IMR-90 (cell line): ENCODE measurements at regions not wholly inside any gene's neighbourhood (a gene's known extent, or its start where the extent isn't known, plus 50 kb on each side); places are given as distances from the start of the nearest gene placed in this dataset.

ENCODE experiments used
- ATAC-seq: fragments of 200-7000 bp; cut with Tn5 transposase; 2 replicates; pipeline ENCODE4 v1.9.1; 2020; ENCODE audit warnings: low read depth, mild to moderate bottlenecking, moderate library complexity
- BruUV-seq: library from RNA; stranded (reverse); fragments of 400-500 nt; replicated peaks from 2 replicates; lab custom pipeline; 2021; lab: Mats Ljungman, UMichigan
- CTCF ChIA-PET: fragments of 300-600 bp; formaldehyde crosslinking; extraction: SDS; loops from one replicate; lab custom pipeline; 2021; ENCODE audit warnings: antibody characterized with exemption; lab: Yijun Ruan, JAX
- POLR2A ChIA-PET: fragments of 300-600 bp; sonication (Branson Sonifier 250); formaldehyde crosslinking; loops from one replicate; lab custom pipeline; 2022; ENCODE audit warnings: antibody characterized with exemption; ENCODE audit not compliant: unreplicated experiment; lab: Charles Lee
- DNase-seq: peaks from one replicate; pipeline ENCODE4 v3.0.0; 2013
- H2AFZ ChIP-seq: replicated peaks from 2 replicates; pipeline ENCODE3; 2013; ENCODE audit warnings: low read length, mild to moderate bottlenecking; ENCODE audit not compliant: poor library complexity
- H2AK5ac ChIP-seq: 2 replicates; pipeline ENCODE4 v1.6.1; 2013; ENCODE audit warnings: low read depth, low read length, inconsistent platforms
- H2AK9ac ChIP-seq: replicated peaks from 2 replicates; pipeline ENCODE3; 2013; ENCODE audit warnings: mild to moderate bottlenecking, low read depth, low read length, moderate library complexity; ENCODE audit not compliant: poor library complexity
- H2BK120ac ChIP-seq: 2 replicates; pipeline ENCODE4 v1.6.1; 2013; ENCODE audit warnings: low read depth, low read length, inconsistent platforms
- H2BK15ac ChIP-seq: 3 replicates; pipeline ENCODE4 v1.6.1; 2013; ENCODE audit warnings: low read depth, low read length, inconsistent platforms
- H2BK20ac ChIP-seq: 2 replicates; pipeline ENCODE4 v1.6.1; 2013; ENCODE audit warnings: low read depth, mild to moderate bottlenecking, inconsistent platforms, low read length, moderate library complexity
- H2BK5ac ChIP-seq: 2 replicates; pipeline ENCODE4 v1.6.1; 2013; ENCODE audit warnings: mild to moderate bottlenecking, low read depth, low read length, inconsistent platforms; ENCODE audit not compliant: poor library complexity, severe bottlenecking
- H3K14ac ChIP-seq: replicated peaks from 2 replicates; pipeline ENCODE4 v1.6.1; 2013; ENCODE audit warnings: low read depth, low read length, inconsistent platforms
- H3K18ac ChIP-seq: 2 replicates; pipeline ENCODE4 v1.6.1; 2013; ENCODE audit warnings: low read depth, low read length, control low read depth
- H3K23ac ChIP-seq: 2 replicates; pipeline ENCODE4 v1.6.1; 2013; ENCODE audit warnings: low read depth, low read length, inconsistent platforms
- H3K27ac ChIP-seq: 2 replicates; pipeline ENCODE4 v1.5.1; 2013; ENCODE audit warnings: mild to moderate bottlenecking, control low read depth, low read length; ENCODE audit not compliant: insufficient read depth
- H3K27me3 ChIP-seq: 2 replicates; pipeline ENCODE4 v1.6.1; 2013; ENCODE audit warnings: low read length; ENCODE audit not compliant: control insufficient read depth, insufficient read depth
- H3K36me3 ChIP-seq: 2 replicates; pipeline ENCODE4 v1.6.1; 2013; ENCODE audit warnings: low read length, mixed read lengths; ENCODE audit not compliant: control insufficient read depth, insufficient read depth
- H3K4ac ChIP-seq: 2 replicates; pipeline ENCODE4 v1.6.1; 2013; ENCODE audit warnings: low read depth, low read length, inconsistent platforms
- H3K4me1 ChIP-seq: 2 replicates; pipeline ENCODE4 v1.6.1; 2013; ENCODE audit warnings: low read length, mixed read lengths; ENCODE audit not compliant: control insufficient read depth, insufficient read depth
- H3K4me2 ChIP-seq: 2 replicates; pipeline ENCODE4 v1.6.1; 2013; ENCODE audit warnings: low read depth, mild to moderate bottlenecking, control low read depth, low read length, moderate library complexity
- H3K4me3 ChIP-seq: 2 replicates; pipeline ENCODE4 v1.5.1; 2013; ENCODE audit warnings: low read depth, mild to moderate bottlenecking, control low read depth, low read length, moderate library complexity; ENCODE audit not compliant: insufficient read depth
- H3K56ac ChIP-seq: 2 replicates; pipeline ENCODE4 v1.6.1; 2013; ENCODE audit warnings: low read length, inconsistent platforms; ENCODE audit not compliant: insufficient read depth; ENCODE audit errors: extremely low read depth
- H3K79me1 ChIP-seq, 2 experiments: 2 replicates each; pipeline ENCODE4 v1.6.1; 2013; ENCODE audit warnings: low read length in 2 of 2, inconsistent platforms in 1 of 2, low read depth in 1 of 2
- H3K9ac ChIP-seq: 2 replicates; pipeline ENCODE4 v1.6.1; 2013; ENCODE audit warnings: low read depth, low read length, control low read depth
- H3K9me1 ChIP-seq: 2 replicates; pipeline ENCODE4 v1.6.1; 2013; ENCODE audit warnings: low read length, inconsistent platforms; ENCODE audit not compliant: insufficient read depth
- H3K9me3 ChIP-seq: 2 replicates; pipeline ENCODE4 v1.6.1; 2013; ENCODE audit warnings: low read length; ENCODE audit not compliant: control insufficient read depth, insufficient read depth
- H4K20me1 ChIP-seq: 2 replicates; pipeline ENCODE4 v1.6.1; 2013; ENCODE audit warnings: low read length, inconsistent platforms; ENCODE audit not compliant: insufficient read depth
- H4K5ac ChIP-seq: 2 replicates; pipeline ENCODE4 v1.6.1; 2013; ENCODE audit warnings: mild to moderate bottlenecking, low read depth, low read length, control low read depth
- H4K8ac ChIP-seq, 2 experiments: 2 replicates each; pipeline ENCODE4 v1.6.1; 2013; ENCODE audit warnings: low read depth in 2 of 2, low read length in 2 of 2, control low read depth in 1 of 2, inconsistent platforms in 1 of 2
- H4K91ac ChIP-seq: 2 replicates; pipeline ENCODE4 v1.6.1; 2013; ENCODE audit warnings: low read depth, low read length, inconsistent platforms; ENCODE audit not compliant: insufficient read depth
- BHLHE40 ChIP-seq: fragments of 150-350 bp; IDR thresholded peaks from 2 replicates; pipeline ENCODE4 v1.6.1; 2016; ENCODE audit warnings: mild to moderate bottlenecking, low read depth, low read length
- CEBPB ChIP-seq: IDR thresholded peaks from 2 replicates; pipeline ENCODE4 v1.6.1; 2012; ENCODE audit warnings: low read depth, low read length, improper control_type of control experiment
- CHD1 ChIP-seq: IDR thresholded peaks from 2 replicates; pipeline ENCODE4 v1.6.1; 2012; ENCODE audit warnings: low read depth, low read length, improper control_type of control experiment
- CTCF ChIP-seq: conservative IDR thresholded peaks from 2 replicates; pipeline ENCODE4 v1.5.1; 2012; ENCODE audit warnings: mild to moderate bottlenecking, low read depth, low read length, improper control_type of control experiment
- ELK1 ChIP-seq: fragments of 150-350 bp; IDR thresholded peaks from 2 replicates; pipeline ENCODE4 v1.6.1; 2016; ENCODE audit warnings: low read depth, mild to moderate bottlenecking, low read length, moderate library complexity, borderline replicate concordance
- FOS ChIP-seq: fragments of 150-350 bp; IDR thresholded peaks from 2 replicates; pipeline ENCODE4 v1.6.1; 2016; ENCODE audit warnings: low read depth, low read length
- MAFK ChIP-seq: IDR thresholded peaks from 2 replicates; pipeline ENCODE4 v1.6.1; 2012; ENCODE audit warnings: low read depth, low read length, improper control_type of control experiment
- MAZ ChIP-seq: IDR thresholded peaks from 2 replicates; pipeline ENCODE4 v1.6.1; 2012; ENCODE audit warnings: low read depth, mild to moderate bottlenecking, low read length, improper control_type of control experiment, moderate library complexity, borderline replicate concordance
- MXI1 ChIP-seq: IDR thresholded peaks from 2 replicates; pipeline ENCODE4 v1.6.1; 2012; ENCODE audit warnings: low read depth, mild to moderate bottlenecking, low read length, moderate library complexity, borderline replicate concordance
- NFE2L2 ChIP-seq: fragments of 150-350 bp; IDR thresholded peaks from 2 replicates; pipeline ENCODE4 v1.6.1; 2016; ENCODE audit warnings: low read depth, mild to moderate bottlenecking, low read length
- POLR2A ChIP-seq: IDR thresholded peaks from 2 replicates; pipeline ENCODE4 v1.6.1; 2012; ENCODE audit warnings: mild to moderate bottlenecking, low read depth, low read length
- RAD21 ChIP-seq: IDR thresholded peaks from 2 replicates; pipeline ENCODE4 v1.6.1; 2012; ENCODE audit warnings: low read length, improper control_type of control experiment
- RCOR1 ChIP-seq: IDR thresholded peaks from 2 replicates; pipeline ENCODE4 v1.6.1; 2012; ENCODE audit warnings: mild to moderate bottlenecking, low read length, improper control_type of control experiment; ENCODE audit not compliant: insufficient replicate concordance
- RFX5 ChIP-seq: IDR thresholded peaks from 2 replicates; pipeline ENCODE4 v1.8.0; 2012; ENCODE audit warnings: low read depth, mild to moderate bottlenecking, low read length, moderate library complexity
- SMC3 ChIP-seq: fragments of 150-350 bp; IDR thresholded peaks from 2 replicates; pipeline ENCODE4 v1.6.1; 2016; ENCODE audit warnings: low read depth, mild to moderate bottlenecking, antibody characterized with exemption, low read length, moderate library complexity
- USF2 ChIP-seq: fragments of 150-350 bp; IDR thresholded peaks from 2 replicates; pipeline ENCODE4 v1.6.1; 2017; ENCODE audit warnings: mild to moderate bottlenecking, antibody characterized with exemption, low read length, low read depth
- WGBS, 2 experiments: methylation state at CpG; one replicate each; pipeline versions ENCODE4 v1.1.5 to v1.1.7; 2013; ENCODE audit warnings: missing lambda C conversion rate in 2 of 2; ENCODE audit not compliant: insufficient read length in 1 of 2; ENCODE audit errors: extremely low coverage in 2 of 2; 5-methylcytosine and 5-hydroxymethylcytosine counted together
- dilution Hi-C: fragments of 300-500 bp; cut with HindIII; formaldehyde crosslinking; loops from one replicate; pipeline ENCODE4 v1.14.3; 2018; ENCODE audit warnings: low sequenced_read_pairs; ENCODE audit not compliant: unreplicated experiment
- in situ Hi-C: fragments of 300-500 bp; cut with MboI; formaldehyde crosslinking; loops from 3 replicates; pipeline ENCODE4 v1.14.3; 2019; ENCODE audit warnings: low sequenced_read_pairs, inconsistent platforms, mixed read lengths
- intact Hi-C: fragments of 100-400 bp; cut with micrococcal nuclease; formaldehyde crosslinking; loops from 2 replicates; pipeline ENCODE4 v1.10.0; 2022

DNA sequence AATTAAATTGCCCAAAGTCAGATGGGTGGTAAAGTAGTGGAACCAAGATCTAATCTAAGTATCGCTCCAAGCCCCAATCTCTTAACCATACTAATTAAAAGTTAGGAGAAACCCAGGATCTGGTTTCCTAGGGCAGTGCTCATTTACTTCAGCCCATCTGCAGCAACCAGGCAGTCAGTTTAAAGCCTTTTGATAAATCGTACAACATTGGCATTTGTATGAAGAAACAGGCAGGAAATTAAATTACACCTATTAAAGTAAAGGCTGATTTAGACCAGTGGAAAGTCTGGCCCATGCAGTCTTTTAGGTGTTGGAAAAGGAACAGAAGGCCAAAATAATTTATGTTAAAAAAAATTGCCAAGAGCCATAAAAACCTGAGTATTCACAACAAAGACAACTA, 594.4 kb upstream of the UBE2E2 start:
- no CpG with 5 or more reads among the region's 2 CpGs for WGBS, 2 experiments
- dilution Hi-C loops, result no loop called here
- no peaks in the 10 kb centered on the region for H4K20me1 ChIP-seq
- H2BK15ac ChIP-seq, result no peak overlapping the region
- no peak overlapping the region for H2BK120ac ChIP-seq
- no peak for TF ChIP-seq RFX5
- no peak for TF ChIP-seq MAZ
- TF ChIP-seq BHLHE40, result no peak
- TF ChIP-seq CEBPB, result no peak
- TF ChIP-seq MAFK, result no peak
- no peak for TF ChIP-seq ELK1
- TF ChIP-seq SMC3, result no peak
- TF ChIP-seq CHD1, result no peak
- TF ChIP-seq MXI1, result no peak
- no peak for TF ChIP-seq RCOR1
- TF ChIP-seq CTCF, result no peak
- TF ChIP-seq USF2, result no peak
- TF ChIP-seq FOS, result no peak
- no peak for TF ChIP-seq NFE2L2
- TF ChIP-seq RAD21, result no peak
- TF ChIP-seq POLR2A, result no peak
- no peaks in the 10 kb centered on the region for H3K36me3 ChIP-seq
- no peak overlapping the region for H3K4ac ChIP-seq
- no peak overlapping the region for H3K4me2 ChIP-seq
- BruUV-seq, result no TSS peak
- no peaks in the 10 kb centered on the region for H3K9me1 ChIP-seq
- H2AK9ac ChIP-seq, result no peak overlapping the region
- H3K56ac ChIP-seq, result no peak overlapping the region
- no peaks in the 10 kb centered on the region for H3K9me3 ChIP-seq
- CTCF ChIA-PET, result no interaction called here
- H3K9ac ChIP-seq, result no peak overlapping the region
- intact Hi-C loops, result no loop called here
- no peak overlapping the region for H2AK5ac ChIP-seq
- in situ Hi-C loops, result no loop called here
- no peak overlapping the region for H4K8ac ChIP-seq
- no peak overlapping the region for H3K14ac ChIP-seq
- POLR2A ChIA-PET, result no interaction called here
- no peaks in the 10 kb centered on the region for H3K79me1 ChIP-seq
- H2BK20ac ChIP-seq, result no peak overlapping the region
- no peak overlapping the region for H3K18ac ChIP-seq
- H3K27me3 ChIP-seq, result no peaks in the 10 kb centered on the region
- H3K4me1 ChIP-seq, result no peaks in the 10 kb centered on the region
- no peak overlapping the region for H3K27ac ChIP-seq
- H2BK5ac ChIP-seq, result no peak overlapping the region
- no peak for ATAC-seq
- H4K91ac ChIP-seq, result no peak overlapping the region
- no peak overlapping the region for H4K5ac ChIP-seq
- no peak overlapping the region for H3K23ac ChIP-seq
- no peak for DNase-seq
- no peak overlapping the region for H3K4me3 ChIP-seq
- no peak overlapping the region for H2AFZ ChIP-seq
